ENCODE measurements at regions not wholly inside any gene's neighbourhood (a gene's known extent, or its start where the extent isn't known, plus 50 kb on each side); places are given as distances from the start of the nearest gene placed in this dataset.

DNA sequence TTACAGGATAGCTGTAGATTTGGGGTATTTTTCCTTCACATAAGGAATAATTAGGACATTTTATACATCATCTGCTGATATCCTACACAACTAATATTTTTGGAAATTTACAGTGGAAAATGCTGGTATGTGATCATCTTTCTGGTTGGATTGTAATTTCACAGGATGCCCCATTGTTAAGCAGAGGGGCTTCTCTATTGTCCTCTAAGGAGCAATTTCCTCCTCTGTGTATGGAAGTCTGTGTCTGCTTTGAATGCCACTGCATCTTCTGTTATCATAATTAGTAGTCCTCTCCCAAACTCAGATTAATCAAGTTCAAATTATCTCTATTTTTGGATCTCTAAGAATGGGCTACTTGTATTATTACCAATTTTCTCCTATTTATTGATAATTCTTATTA, 988.1 kb upstream of the B3GALT2 start:
- DNase-seq (ENCODE audit: low read depth in 1 of 2, low spot score in 1 of 2) (no peak), FAIRE-seq (no peak), ATAC-seq (no peak)
- POLR2A ChIA-PET: no interaction called here
- TF ChIP-seq POLR2AphosphoS2 (conservative IDR thresholded peaks at IDR 0.05; ENCODE audit: low read length): no peak
- no peak for TF ChIP-seq ZSCAN20 (CRISPR knock-in tag; IDR thresholded peaks at IDR 0.05)
- no peak for TF ChIP-seq HOXA7 (CRISPR knock-in tag; IDR thresholded peaks at IDR 0.05)
- TF ChIP-seq CEBPB (IDR thresholded peaks at IDR 0.05): no peak
- no peak for TF ChIP-seq EHF (CRISPR knock-in tag; IDR thresholded peaks at IDR 0.05)
- TF ChIP-seq NR3C1 (IDR thresholded peaks at IDR 0.05): no peak
- no peak for TF ChIP-seq FOXS1 (CRISPR knock-in tag; IDR thresholded peaks at IDR 0.05)
- TF ChIP-seq, protein P1, sequence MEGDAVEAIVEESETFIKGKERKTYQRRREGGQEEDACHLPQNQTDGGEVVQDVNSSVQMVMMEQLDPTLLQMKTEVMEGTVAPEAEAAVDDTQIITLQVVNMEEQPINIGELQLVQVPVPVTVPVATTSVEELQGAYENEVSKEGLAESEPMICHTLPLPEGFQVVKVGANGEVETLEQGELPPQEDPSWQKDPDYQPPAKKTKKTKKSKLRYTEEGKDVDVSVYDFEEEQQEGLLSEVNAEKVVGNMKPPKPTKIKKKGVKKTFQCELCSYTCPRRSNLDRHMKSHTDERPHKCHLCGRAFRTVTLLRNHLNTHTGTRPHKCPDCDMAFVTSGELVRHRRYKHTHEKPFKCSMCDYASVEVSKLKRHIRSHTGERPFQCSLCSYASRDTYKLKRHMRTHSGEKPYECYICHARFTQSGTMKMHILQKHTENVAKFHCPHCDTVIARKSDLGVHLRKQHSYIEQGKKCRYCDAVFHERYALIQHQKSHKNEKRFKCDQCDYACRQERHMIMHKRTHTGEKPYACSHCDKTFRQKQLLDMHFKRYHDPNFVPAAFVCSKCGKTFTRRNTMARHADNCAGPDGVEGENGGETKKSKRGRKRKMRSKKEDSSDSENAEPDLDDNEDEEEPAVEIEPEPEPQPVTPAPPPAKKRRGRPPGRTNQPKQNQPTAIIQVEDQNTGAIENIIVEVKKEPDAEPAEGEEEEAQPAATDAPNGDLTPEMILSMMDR (IDR thresholded peaks at IDR 0.05): no peak
- TF ChIP-seq SMC3 (IDR thresholded peaks at IDR 0.05): no peak
- TF ChIP-seq SREBF2 (IDR thresholded peaks at IDR 0.05): no peak
- no peak for TF ChIP-seq FOSL2 (IDR thresholded peaks at IDR 0.05)
- no peak for TF ChIP-seq FOSL2 (CRISPR knock-in tag; IDR thresholded peaks at IDR 0.05)
- TF ChIP-seq, protein P2, sequence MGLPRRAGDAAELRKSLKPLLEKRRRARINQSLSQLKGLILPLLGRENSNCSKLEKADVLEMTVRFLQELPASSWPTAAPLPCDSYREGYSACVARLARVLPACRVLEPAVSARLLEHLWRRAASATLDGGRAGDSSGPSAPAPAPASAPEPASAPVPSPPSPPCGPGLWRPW (IDR thresholded peaks at IDR 0.05): no peak
- TF ChIP-seq ZNF302 (CRISPR knock-in tag; IDR thresholded peaks at IDR 0.05): no peak
- no peak for TF ChIP-seq EHMT2 (IDR thresholded peaks at IDR 0.05; ENCODE audit: low read depth)
- TF ChIP-seq CHD2 (IDR thresholded peaks at IDR 0.05; ENCODE audit: low read length, partially characterized antibody): no peak
- TF ChIP-seq MAFK (IDR thresholded peaks at IDR 0.05; ENCODE audit: partially characterized antibody): no peak
- TF ChIP-seq, protein P3, sequence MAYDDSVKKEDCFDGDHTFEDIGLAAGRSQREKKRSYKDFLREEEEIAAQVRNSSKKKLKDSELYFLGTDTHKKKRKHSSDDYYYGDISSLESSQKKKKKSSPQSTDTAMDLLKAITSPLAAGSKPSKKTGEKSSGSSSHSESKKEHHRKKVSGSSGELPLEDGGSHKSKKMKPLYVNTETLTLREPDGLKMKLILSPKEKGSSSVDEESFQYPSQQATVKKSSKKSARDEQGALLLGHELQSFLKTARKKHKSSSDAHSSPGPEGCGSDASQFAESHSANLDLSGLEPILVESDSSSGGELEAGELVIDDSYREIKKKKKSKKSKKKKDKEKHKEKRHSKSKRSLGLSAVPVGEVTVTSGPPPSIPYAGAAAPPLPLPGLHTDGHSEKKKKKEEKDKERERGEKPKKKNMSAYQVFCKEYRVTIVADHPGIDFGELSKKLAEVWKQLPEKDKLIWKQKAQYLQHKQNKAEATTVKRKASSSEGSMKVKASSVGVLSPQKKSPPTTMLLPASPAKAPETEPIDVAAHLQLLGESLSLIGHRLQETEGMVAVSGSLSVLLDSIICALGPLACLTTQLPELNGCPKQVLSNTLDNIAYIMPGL (CRISPR knock-in tag; IDR thresholded peaks at IDR 0.05; ENCODE audit: borderline replicate concordance): no peak
- TF ChIP-seq, protein P4, sequence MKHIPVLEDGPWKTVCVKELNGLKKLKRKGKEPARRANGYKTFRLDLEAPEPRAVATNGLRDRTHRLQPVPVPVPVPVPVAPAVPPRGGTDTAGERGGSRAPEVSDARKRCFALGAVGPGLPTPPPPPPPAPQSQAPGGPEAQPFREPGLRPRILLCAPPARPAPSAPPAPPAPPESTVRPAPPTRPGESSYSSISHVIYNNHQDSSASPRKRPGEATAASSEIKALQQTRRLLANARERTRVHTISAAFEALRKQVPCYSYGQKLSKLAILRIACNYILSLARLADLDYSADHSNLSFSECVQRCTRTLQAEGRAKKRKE (CRISPR knock-in tag; IDR thresholded peaks at IDR 0.05; ENCODE audit: low read depth): no peak
- TF ChIP-seq, protein P5, sequence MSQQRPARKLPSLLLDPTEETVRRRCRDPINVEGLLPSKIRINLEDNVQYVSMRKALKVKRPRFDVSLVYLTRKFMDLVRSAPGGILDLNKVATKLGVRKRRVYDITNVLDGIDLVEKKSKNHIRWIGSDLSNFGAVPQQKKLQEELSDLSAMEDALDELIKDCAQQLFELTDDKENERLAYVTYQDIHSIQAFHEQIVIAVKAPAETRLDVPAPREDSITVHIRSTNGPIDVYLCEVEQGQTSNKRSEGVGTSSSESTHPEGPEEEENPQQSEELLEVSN (IDR thresholded peaks at IDR 0.05; ENCODE audit: borderline replicate concordance, low read depth): no peak
- no peak for TF ChIP-seq ESRRA (IDR thresholded peaks at IDR 0.05; ENCODE audit: borderline replicate concordance, low read length)
- CTCF ChIA-PET: no interaction called here
- no peak overlapping the region for H3K4me3 ChIP-seq
- no peak overlapping the region for H3K4me2 ChIP-seq
- no peaks in the 10 kb centered on the region for H3K4me1 ChIP-seq
- no peaks in the 10 kb centered on the region for H3K9me3 ChIP-seq
- no peak overlapping the region for H3K27ac ChIP-seq

DNA sequence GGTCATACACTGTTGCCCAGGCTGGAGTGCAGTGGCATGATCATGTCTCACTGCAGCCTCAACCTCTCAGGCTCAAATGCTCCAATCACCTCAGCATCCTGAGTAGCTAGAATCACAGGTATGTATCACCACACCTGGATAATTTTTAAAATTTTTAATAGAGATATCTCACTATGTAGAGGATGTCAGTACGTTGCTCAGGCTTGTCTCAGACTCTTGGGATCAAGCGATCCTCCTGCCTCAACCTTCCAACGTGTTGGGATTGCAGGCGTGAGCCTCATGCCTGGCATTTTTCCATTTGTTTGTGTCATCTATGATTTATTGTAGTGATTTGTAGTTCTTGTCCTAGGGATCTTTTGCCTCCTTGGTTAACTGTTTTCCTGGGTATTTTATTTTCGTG, 985.2 kb upstream of the B3GALT2 start:
- TF ChIP-seq SREBF2 (IDR thresholded peaks at IDR 0.05) (no peak), MAZ (IDR thresholded peaks at IDR 0.05; ENCODE audit: borderline replicate concordance, low read depth, low read length) (no peak), SMC3 (IDR thresholded peaks at IDR 0.05) (no peak), EHF (CRISPR knock-in tag; IDR thresholded peaks at IDR 0.05) (no peak), NR3C1 (IDR thresholded peaks at IDR 0.05) (no peak), ZC3H11A (IDR thresholded peaks at IDR 0.05) (no peak), CHD2 (IDR thresholded peaks at IDR 0.05; ENCODE audit: low read length, partially characterized antibody) (no peak), RNF2 (IDR thresholded peaks at IDR 0.05; ENCODE audit: borderline replicate concordance, low read depth) (no peak), PHF8 (IDR thresholded peaks at IDR 0.05; ENCODE audit: borderline replicate concordance, low read depth) (no peak), FOSL2 (IDR thresholded peaks at IDR 0.05) (no peak), FOSL2 (CRISPR knock-in tag; IDR thresholded peaks at IDR 0.05) (no peak), EHMT2 (IDR thresholded peaks at IDR 0.05; ENCODE audit: low read depth) (no peak), JUNB (IDR thresholded peaks at IDR 0.05) (no peak)
- TF ChIP-seq, protein P6, sequence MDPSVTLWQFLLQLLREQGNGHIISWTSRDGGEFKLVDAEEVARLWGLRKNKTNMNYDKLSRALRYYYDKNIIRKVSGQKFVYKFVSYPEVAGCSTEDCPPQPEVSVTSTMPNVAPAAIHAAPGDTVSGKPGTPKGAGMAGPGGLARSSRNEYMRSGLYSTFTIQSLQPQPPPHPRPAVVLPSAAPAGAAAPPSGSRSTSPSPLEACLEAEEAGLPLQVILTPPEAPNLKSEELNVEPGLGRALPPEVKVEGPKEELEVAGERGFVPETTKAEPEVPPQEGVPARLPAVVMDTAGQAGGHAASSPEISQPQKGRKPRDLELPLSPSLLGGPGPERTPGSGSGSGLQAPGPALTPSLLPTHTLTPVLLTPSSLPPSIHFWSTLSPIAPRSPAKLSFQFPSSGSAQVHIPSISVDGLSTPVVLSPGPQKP (IDR thresholded peaks at IDR 0.05; ENCODE audit: low read depth, low read length): no peak
- TF ChIP-seq, protein P5 (IDR thresholded peaks at IDR 0.05; ENCODE audit: borderline replicate concordance, low read depth): no peak
- TF ChIP-seq, protein P2 (IDR thresholded peaks at IDR 0.05): no peak
- TF ChIP-seq, protein P7, sequence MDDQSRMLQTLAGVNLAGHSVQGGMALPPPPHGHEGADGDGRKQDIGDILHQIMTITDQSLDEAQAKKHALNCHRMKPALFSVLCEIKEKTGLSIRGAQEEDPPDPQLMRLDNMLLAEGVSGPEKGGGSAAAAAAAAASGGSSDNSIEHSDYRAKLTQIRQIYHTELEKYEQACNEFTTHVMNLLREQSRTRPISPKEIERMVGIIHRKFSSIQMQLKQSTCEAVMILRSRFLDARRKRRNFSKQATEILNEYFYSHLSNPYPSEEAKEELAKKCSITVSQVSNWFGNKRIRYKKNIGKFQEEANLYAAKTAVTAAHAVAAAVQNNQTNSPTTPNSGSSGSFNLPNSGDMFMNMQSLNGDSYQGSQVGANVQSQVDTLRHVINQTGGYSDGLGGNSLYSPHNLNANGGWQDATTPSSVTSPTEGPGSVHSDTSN (IDR thresholded peaks at IDR 0.05): no peak
- no peak for FAIRE-seq
- CTCF ChIA-PET: no interaction called here

More for the DNA sequence above, 985.2 kb upstream of the B3GALT2 start:
- Histone ChIP-seq H3K4me3 (no peak overlapping the region), H3K27ac (no peak overlapping the region), H3K4me1 (no peaks in the 10 kb centered on the region), H3K4me2 (no peak overlapping the region), H3K9me3 (no peaks in the 10 kb centered on the region)
- POLR2A ChIA-PET: no interaction called here
- ATAC-seq (no peak), DNase-seq (ENCODE audit: low read depth in 1 of 2, low spot score in 1 of 2) (no peak)
- 54% methylated on average over 5 of the region's 5 CpGs for WGBS (ENCODE audit: missing lambda C conversion rate)

Data from A549 (cell line).